22Rv1 (cell line): ENCODE measurements at regions not wholly inside any gene's neighbourhood (a gene's known extent, or its start where the extent isn't known, plus 50 kb on each side); places are given as distances from the start of the nearest gene placed in this dataset.

Experiments used
- CTCF ChIP-seq: fragments of 450-650 bp; IDR thresholded peaks from 2 replicates; pipeline ENCODE4 v1.5.1; 2017; ENCODE audit warnings: mild to moderate bottlenecking
- ZFX ChIP-seq: fragments of 450-650 bp; IDR thresholded peaks from 2 replicates; pipeline ENCODE4 v1.6.1; 2017; ENCODE audit warnings: antibody characterized with exemption, borderline replicate concordance

- TF ChIP-seq CTCF (no peak), ZFX (no peak)
These were observed 93.4 kb downstream of the SLC41A2 start for GRCh38 chr12:104864668-104865067.
